ENCODE measurements at regions not wholly inside any gene's neighbourhood (a gene's known extent, or its start where the extent isn't known, plus 50 kb on each side); places are given as distances from the start of the nearest gene placed in this dataset.

GRCh38 chr9:108434502-108434901, 421.3 kb downstream of the ACTL7B start:
- H3K4me2 ChIP-seq (replicated peaks; ENCODE audit: extremely low read depth, low read length, poor library complexity, severe bottlenecking) = no peak overlapping the region
- H2AFZ ChIP-seq (ENCODE audit: insufficient read depth, low read depth, low read length, poor library complexity, severe bottlenecking) = no peak overlapping the region
- H3K36me3 ChIP-seq (replicated peaks in 1 of 2; ENCODE audit: control insufficient read depth in 1 of 2, insufficient read depth in 2 of 2, low read length in 2 of 2) = no peaks in the 10 kb centered on the region
- no peaks in the 10 kb centered on the region for H4K20me1 ChIP-seq (ENCODE audit: insufficient read depth, low read length)
- peaks cover 4% of the 10 kb centered on the region for H3K4me1 Mint-ChIP-seq
- H3K27ac ChIP-seq (ENCODE audit: low read depth in 1 of 2, low read length in 2 of 2) = no peak overlapping the region
- TF ChIP-seq, protein P1, sequence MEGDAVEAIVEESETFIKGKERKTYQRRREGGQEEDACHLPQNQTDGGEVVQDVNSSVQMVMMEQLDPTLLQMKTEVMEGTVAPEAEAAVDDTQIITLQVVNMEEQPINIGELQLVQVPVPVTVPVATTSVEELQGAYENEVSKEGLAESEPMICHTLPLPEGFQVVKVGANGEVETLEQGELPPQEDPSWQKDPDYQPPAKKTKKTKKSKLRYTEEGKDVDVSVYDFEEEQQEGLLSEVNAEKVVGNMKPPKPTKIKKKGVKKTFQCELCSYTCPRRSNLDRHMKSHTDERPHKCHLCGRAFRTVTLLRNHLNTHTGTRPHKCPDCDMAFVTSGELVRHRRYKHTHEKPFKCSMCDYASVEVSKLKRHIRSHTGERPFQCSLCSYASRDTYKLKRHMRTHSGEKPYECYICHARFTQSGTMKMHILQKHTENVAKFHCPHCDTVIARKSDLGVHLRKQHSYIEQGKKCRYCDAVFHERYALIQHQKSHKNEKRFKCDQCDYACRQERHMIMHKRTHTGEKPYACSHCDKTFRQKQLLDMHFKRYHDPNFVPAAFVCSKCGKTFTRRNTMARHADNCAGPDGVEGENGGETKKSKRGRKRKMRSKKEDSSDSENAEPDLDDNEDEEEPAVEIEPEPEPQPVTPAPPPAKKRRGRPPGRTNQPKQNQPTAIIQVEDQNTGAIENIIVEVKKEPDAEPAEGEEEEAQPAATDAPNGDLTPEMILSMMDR (IDR thresholded peaks at IDR 0.05) = no peak
- H3K9ac ChIP-seq (ENCODE audit: insufficient read depth, low read length, poor library complexity, severe bottlenecking) = no peak overlapping the region
- no peaks in the 10 kb centered on the region for H3K4me1 ChIP-seq (ENCODE audit: control insufficient read depth in 1 of 2, insufficient read depth in 2 of 2, low read length in 2 of 2)
- DNase-seq = no peak
- peaks cover 4 to 8% of the 10 kb centered on the region in 2 donors for H3K9me3 ChIP-seq (replicated peaks in 1 of 2; ENCODE audit: control insufficient read depth in 1 of 2, insufficient read depth in 1 of 2, low read length in 2 of 2)
- no CpG with 5 or more reads among the region's 2 CpGs for WGBS (ENCODE audit: insufficient coverage)
- H3K79me2 ChIP-seq (ENCODE audit: insufficient read depth, low read length) = no peaks in the 10 kb centered on the region
- no peaks in the 10 kb centered on the region for H3K27me3 Mint-ChIP-seq (ENCODE audit: low read depth in 3 of 3)
- intact Hi-C loops (cut with micrococcal nuclease) = no loop called here
- no peaks in the 10 kb centered on the region for H3K27me3 ChIP-seq (ENCODE audit: control insufficient read depth in 2 of 2, insufficient read depth in 2 of 2, low read length in 2 of 2)
- no peak overlapping the region for H3K27ac Mint-ChIP-seq
- H3K9me3 Mint-ChIP-seq = peaks cover 7 to 19% (median 11%) of the 10 kb centered on the region in 7 donors
- H3K4me3 ChIP-seq (replicated peaks in 1 of 3; ENCODE audit: low read depth in 2 of 3, low read length in 3 of 3) = no peak overlapping the region
- no peak overlapping the region for H3K4me3 Mint-ChIP-seq
- H3K36me3 Mint-ChIP-seq = no peaks in the 10 kb centered on the region

DNA sequence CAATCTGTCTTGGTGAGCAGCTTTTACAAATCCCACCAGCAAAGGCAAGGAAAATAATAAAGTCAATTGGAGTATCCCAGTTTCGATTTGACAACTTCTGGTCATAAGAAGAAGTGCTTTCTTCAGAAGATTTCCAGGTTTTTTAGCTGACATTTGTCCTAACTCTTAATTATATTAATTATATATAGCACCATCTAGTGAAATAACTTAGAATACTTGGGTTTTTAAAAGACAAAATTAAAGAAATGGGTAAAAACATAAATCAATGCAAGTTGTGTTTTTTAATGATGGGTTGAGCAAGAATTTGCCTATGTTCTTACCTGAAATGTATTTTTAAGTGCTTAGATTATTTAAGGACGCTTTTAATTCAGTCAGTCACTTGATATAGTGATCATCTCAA, 421.8 kb downstream of the ACTL7B start:
- H3K4me1 ChIP-seq (ENCODE audit: control insufficient read depth in 1 of 2, insufficient read depth in 2 of 2, low read length in 2 of 2) = no peaks in the 10 kb centered on the region
- TF ChIP-seq, protein P1 (IDR thresholded peaks at IDR 0.05) = no peak
- Mint-ChIP-seq H3K36me3 (no peaks in the 10 kb centered on the region), H3K4me3 (no peak overlapping the region), H3K27ac (no peak overlapping the region), H3K27me3 (ENCODE audit: low read depth in 3 of 3) (no peaks in the 10 kb centered on the region), H3K4me1 (peaks cover 4% of the 10 kb centered on the region), H3K9me3 (peaks cover 7 to 20% (median 11%) of the 10 kb centered on the region in 7 donors)
- DNase-seq = no peak
- H3K9ac ChIP-seq (ENCODE audit: insufficient read depth, low read length, poor library complexity, severe bottlenecking) = no peak overlapping the region
- no peaks in the 10 kb centered on the region for H3K79me2 ChIP-seq (ENCODE audit: insufficient read depth, low read length)
- no peaks in the 10 kb centered on the region for H3K27me3 ChIP-seq (ENCODE audit: control insufficient read depth in 2 of 2, insufficient read depth in 2 of 2, low read length in 2 of 2)
- no peak overlapping the region for H2AFZ ChIP-seq (ENCODE audit: insufficient read depth, low read depth, low read length, poor library complexity, severe bottlenecking)
- peaks cover 4 to 8% of the 10 kb centered on the region in 2 donors for H3K9me3 ChIP-seq (replicated peaks in 1 of 2; ENCODE audit: control insufficient read depth in 1 of 2, insufficient read depth in 1 of 2, low read length in 2 of 2)
- intact Hi-C loops (cut with micrococcal nuclease) = no loop called here
- H4K20me1 ChIP-seq (ENCODE audit: insufficient read depth, low read length) = no peaks in the 10 kb centered on the region
- WGBS (ENCODE audit: insufficient coverage) = 86% methylated on average over 1 of the region's 2 CpGs
- no peak overlapping the region for H3K4me3 ChIP-seq (replicated peaks in 1 of 3; ENCODE audit: low read depth in 2 of 3, low read length in 3 of 3)
- H3K4me2 ChIP-seq (replicated peaks; ENCODE audit: extremely low read depth, low read length, poor library complexity, severe bottlenecking) = no peak overlapping the region
- no peaks in the 10 kb centered on the region for H3K36me3 ChIP-seq (replicated peaks in 1 of 2; ENCODE audit: control insufficient read depth in 1 of 2, insufficient read depth in 2 of 2, low read length in 2 of 2)
- H3K27ac ChIP-seq (ENCODE audit: low read depth in 1 of 2, low read length in 2 of 2) = no peak overlapping the region

Data from CD14-positive monocyte (primary cell).